Loucy (cell line): ENCODE measurements at regions not wholly inside any gene's neighbourhood (a gene's known extent, or its start where the extent isn't known, plus 50 kb on each side); places are given as distances from the start of the nearest gene placed in this dataset.
"Not testable (repeated sequence)": the region's sequence is repeated elsewhere in the genome, so short reads cannot be mapped to it uniquely, and the experiment has no call there.

Experiments
- H2AFZ ChIP-seq: fragments of 200-600 bp; sonication (generic); 2 replicates; pipeline ENCODE4 v1.6.0; 2016; ENCODE audit warnings: antibody characterized with exemption, mild to moderate bottlenecking, low read length, moderate library complexity
- H3F3A ChIP-seq: fragments of 200-600 bp; 2 replicates; pipeline ENCODE4 v1.6.0; 2016; ENCODE audit warnings: antibody characterized with exemption, low read depth, mild to moderate bottlenecking
- H3K27me3 ChIP-seq: fragments of 200-600 bp; sonication (generic); 2 replicates; pipeline ENCODE4 v1.6.1; 2014; ENCODE audit warnings: low read length, mild to moderate bottlenecking; ENCODE audit not compliant: insufficient read depth, poor library complexity, severe bottlenecking
- H3K36me3 ChIP-seq: fragments of 200-600 bp; sonication (generic); 2 replicates; pipeline ENCODE4 v1.6.1; 2016; ENCODE audit warnings: low read length; ENCODE audit not compliant: insufficient read depth
- H3K4me1 ChIP-seq: fragments of 200-600 bp; sonication (generic); 2 replicates; pipeline ENCODE4 v1.5.1; 2014; ENCODE audit warnings: low read length, mild to moderate bottlenecking; ENCODE audit not compliant: insufficient read depth, poor library complexity, severe bottlenecking
- H3K4me2 ChIP-seq: fragments of 200-600 bp; sonication (generic); 2 replicates; pipeline ENCODE4 v1.6.0; 2014; ENCODE audit warnings: antibody characterized with exemption, low read length, low read depth, mild to moderate bottlenecking; ENCODE audit not compliant: poor library complexity, severe bottlenecking
- H3K4me3 ChIP-seq: fragments of 200-600 bp; sonication (generic); 2 replicates; pipeline ENCODE4 v1.5.1; 2014; ENCODE audit warnings: low read length, mild to moderate bottlenecking, mixed read lengths; ENCODE audit not compliant: poor library complexity, severe bottlenecking
- H3K79me2 ChIP-seq: fragments of 200-600 bp; sonication (generic); 2 replicates; pipeline ENCODE4 v1.6.1; 2014; ENCODE audit warnings: low read length; ENCODE audit not compliant: insufficient read depth
- H3K9ac ChIP-seq: fragments of 200-600 bp; sonication (generic); 2 replicates; pipeline ENCODE4 v1.6.0; 2014; ENCODE audit warnings: mild to moderate bottlenecking, low read depth, low read length, moderate library complexity; ENCODE audit not compliant: poor library complexity, severe bottlenecking
- H3K9me2 ChIP-seq: fragments of 200-600 bp; sonication (generic); replicated peaks from 2 replicates; pipeline ENCODE4 v1.6.1; 2016; ENCODE audit warnings: low read depth, low read length, mixed read lengths
- H3K9me3 ChIP-seq: fragments of 200-600 bp; sonication (generic); 2 replicates; pipeline ENCODE4 v1.6.1; 2014; ENCODE audit warnings: mild to moderate bottlenecking, antibody characterized with exemption, low read length, low read depth; ENCODE audit not compliant: insufficient read depth
- H4K20me1 ChIP-seq: fragments of 200-600 bp; sonication (generic); 2 replicates; pipeline ENCODE4 v1.6.0; 2014; ENCODE audit warnings: antibody characterized with exemption, low read length, mild to moderate bottlenecking; ENCODE audit not compliant: insufficient read depth, poor library complexity, severe bottlenecking
- EZH2phosphoT487 ChIP-seq: fragments of 200-600 bp; IDR thresholded peaks from 2 replicates; pipeline ENCODE4 v1.6.1; 2018; ENCODE audit warnings: antibody characterized with exemption, mild to moderate bottlenecking, moderate library complexity, borderline replicate concordance
- TF ChIP-seq, protein P1 (sequence below): fragments of 200-600 bp; sonication (generic); conservative IDR thresholded peaks from 2 replicates; pipeline ENCODE4 v1.5.1; 2014; ENCODE audit warnings: mild to moderate bottlenecking, antibody characterized with exemption, low read length

DNA sequence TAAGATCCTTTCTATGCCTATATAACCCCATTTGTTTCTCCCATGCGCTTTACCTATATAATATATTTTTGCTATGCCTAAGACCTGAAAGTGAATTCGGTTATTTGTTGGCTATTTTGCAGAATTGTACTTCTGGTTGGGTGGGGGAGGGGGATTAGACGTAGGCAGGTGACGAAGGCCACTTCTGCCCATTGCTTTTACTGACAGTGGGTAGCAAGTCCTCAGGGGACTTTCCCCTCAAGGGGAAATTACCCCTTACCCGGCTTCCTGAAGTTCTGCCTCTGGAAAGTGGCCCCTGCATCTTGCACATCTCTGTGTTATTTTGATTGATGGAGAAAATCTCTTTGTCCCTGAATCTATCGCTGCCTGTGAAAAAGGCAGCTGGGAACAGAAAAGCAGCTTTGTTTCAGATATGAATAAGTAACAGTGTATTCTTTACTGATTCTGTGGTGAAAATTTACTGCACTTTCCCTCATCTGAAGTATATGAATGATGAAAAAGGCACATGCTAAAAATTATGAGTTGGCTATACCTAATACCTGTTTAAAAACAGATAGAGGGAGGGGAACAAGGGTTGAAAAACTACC, 133.9 kb downstream of the UTRN start:
- peaks cover 6% of the 10 kb centered on the region for H4K20me1 ChIP-seq
- no peak overlapping the region for H3K9ac ChIP-seq
- H3K36me3 ChIP-seq = peaks cover 23% of the 10 kb centered on the region; the same call in 1 of the 2 replicates
- H3K9me2 ChIP-seq = no peaks in the 10 kb centered on the region
- no peaks in the 10 kb centered on the region for H3K27me3 ChIP-seq
- H3K79me2 ChIP-seq = peaks cover 63% of the 10 kb centered on the region
- TF ChIP-seq, protein P1, sequence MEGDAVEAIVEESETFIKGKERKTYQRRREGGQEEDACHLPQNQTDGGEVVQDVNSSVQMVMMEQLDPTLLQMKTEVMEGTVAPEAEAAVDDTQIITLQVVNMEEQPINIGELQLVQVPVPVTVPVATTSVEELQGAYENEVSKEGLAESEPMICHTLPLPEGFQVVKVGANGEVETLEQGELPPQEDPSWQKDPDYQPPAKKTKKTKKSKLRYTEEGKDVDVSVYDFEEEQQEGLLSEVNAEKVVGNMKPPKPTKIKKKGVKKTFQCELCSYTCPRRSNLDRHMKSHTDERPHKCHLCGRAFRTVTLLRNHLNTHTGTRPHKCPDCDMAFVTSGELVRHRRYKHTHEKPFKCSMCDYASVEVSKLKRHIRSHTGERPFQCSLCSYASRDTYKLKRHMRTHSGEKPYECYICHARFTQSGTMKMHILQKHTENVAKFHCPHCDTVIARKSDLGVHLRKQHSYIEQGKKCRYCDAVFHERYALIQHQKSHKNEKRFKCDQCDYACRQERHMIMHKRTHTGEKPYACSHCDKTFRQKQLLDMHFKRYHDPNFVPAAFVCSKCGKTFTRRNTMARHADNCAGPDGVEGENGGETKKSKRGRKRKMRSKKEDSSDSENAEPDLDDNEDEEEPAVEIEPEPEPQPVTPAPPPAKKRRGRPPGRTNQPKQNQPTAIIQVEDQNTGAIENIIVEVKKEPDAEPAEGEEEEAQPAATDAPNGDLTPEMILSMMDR = no peak
- no peak for TF ChIP-seq EZH2phosphoT487
- H3F3A ChIP-seq = no peaks in the 10 kb centered on the region
- H3K4me3 ChIP-seq = no peak overlapping the region
- H2AFZ ChIP-seq = no peak overlapping the region
- H3K9me3 ChIP-seq = no peaks in the 10 kb centered on the region
- no peak overlapping the region for H3K4me2 ChIP-seq
- peaks cover 15% of the 10 kb centered on the region for H3K4me1 ChIP-seq

DNA sequence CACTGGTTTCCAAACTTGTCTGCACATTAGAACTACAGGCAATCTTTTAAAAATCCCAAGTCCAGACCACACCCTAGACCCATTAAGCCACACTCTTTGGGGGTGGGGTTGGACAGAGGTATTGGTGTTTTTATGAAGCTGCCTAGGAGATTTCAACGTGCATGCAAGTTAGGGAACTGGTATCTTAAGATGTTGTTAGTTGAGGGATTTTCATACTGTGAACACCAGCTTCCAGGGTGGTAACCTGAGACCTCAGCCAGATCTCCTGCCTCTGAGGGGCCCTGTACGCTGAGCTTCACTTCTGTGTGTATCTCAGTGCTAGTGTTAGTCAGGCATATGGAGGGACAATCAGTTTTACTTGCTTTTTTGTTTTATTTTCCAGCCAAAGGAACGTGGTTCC, 138.0 kb downstream of the UTRN start:
- Histone ChIP-seq H3K79me2 (peaks cover 28% of the 10 kb centered on the region; the same call in 1 of the 2 replicates), H4K20me1 (no peaks in the 10 kb centered on the region), H3K9me3 (no peaks in the 10 kb centered on the region), H2AFZ (no peak overlapping the region), H3K4me2 (no peak overlapping the region), H3K9me2 (no peaks in the 10 kb centered on the region), H3F3A (no peaks in the 10 kb centered on the region), H3K9ac (no peak overlapping the region), H3K36me3 (peaks cover 60% of the 10 kb centered on the region; the same call in 1 of the 2 replicates), H3K4me3 (no peak overlapping the region), H3K27me3 (no peaks in the 10 kb centered on the region), H3K4me1 (peaks cover 15% of the 10 kb centered on the region)
- TF ChIP-seq EZH2phosphoT487 = no peak
- TF ChIP-seq, protein P1 = no peak

DNA sequence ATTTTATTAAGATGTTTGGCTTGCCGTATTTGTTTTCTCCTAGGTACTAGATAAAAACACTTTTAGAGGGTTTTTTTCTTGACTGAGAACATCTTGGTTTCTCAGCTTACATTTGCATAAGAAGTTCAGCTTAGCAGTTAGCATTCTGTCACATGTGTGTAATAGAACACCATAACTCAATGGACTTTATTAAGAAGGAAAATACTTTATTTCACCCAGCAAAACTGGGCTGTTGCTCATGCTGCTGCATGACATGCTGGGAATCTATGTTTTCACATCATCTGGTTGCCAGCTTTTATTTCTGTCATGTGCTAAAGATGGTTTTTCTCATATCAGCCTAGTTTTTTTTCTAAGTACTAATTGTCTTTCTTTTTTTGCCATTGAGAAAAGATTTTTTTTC, 144.6 kb downstream of the UTRN start:
- Histone ChIP-seq H3K9me2 (no peaks in the 10 kb centered on the region), H2AFZ (no peak overlapping the region), H3K4me2 (no peak overlapping the region), H4K20me1 (no peaks in the 10 kb centered on the region), H3K27me3 (no peaks in the 10 kb centered on the region), H3K4me1 (no peaks in the 10 kb centered on the region), H3F3A (no peaks in the 10 kb centered on the region), H3K9me3 (no peaks in the 10 kb centered on the region), H3K36me3 (peaks cover 69% of the 10 kb centered on the region), H3K4me3 (no peak overlapping the region), H3K79me2 (no peaks in the 10 kb centered on the region), H3K9ac (no peak overlapping the region)
- TF ChIP-seq, protein P1 = no peak
- no peak for TF ChIP-seq EZH2phosphoT487

DNA sequence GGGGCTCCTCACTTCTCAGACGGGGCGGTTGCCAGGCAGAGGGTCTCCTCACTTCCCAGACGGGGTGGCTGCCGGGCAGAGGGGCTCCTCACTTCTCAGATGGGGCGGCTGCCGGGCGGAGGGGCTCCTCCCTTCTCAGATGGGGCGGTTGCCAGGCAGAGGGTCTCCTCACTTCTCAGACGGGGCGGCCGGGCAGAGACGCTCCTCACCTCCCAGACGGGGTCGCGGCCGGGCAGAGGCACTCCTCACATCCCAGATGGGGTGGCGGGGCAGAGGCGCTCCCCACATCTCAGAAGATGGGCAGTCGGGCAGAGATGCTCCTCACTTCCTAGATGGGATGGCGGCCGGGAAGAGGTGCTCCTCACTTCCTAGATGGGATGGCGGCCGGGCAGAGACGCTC, 148.3 kb downstream of the UTRN start:
- not testable (repeated sequence) for H3K4me3 ChIP-seq, H4K20me1 ChIP-seq, H3K4me2 ChIP-seq, H3F3A ChIP-seq, H3K4me1 ChIP-seq, H3K9me3 ChIP-seq, H3K9me2 ChIP-seq, H3K27me3 ChIP-seq, H2AFZ ChIP-seq, H3K9ac ChIP-seq, H3K79me2 ChIP-seq
- H3K36me3 ChIP-seq = peaks cover 66% of the 10 kb centered on the region
